HG02678 (cell line): ENCODE measurements at regions not wholly inside any gene's neighbourhood (a gene's known extent, or its start where the extent isn't known, plus 50 kb on each side); places are given as distances from the start of the nearest gene placed in this dataset.
A peak's percentile ranks its signal among the peaks of the same experiment; 100 is the strongest.
"Not testable (repeated sequence)": the region's sequence is repeated elsewhere in the genome, so short reads cannot be mapped to it uniquely, and the experiment has no call there.

ENCODE experiments used
- ATAC-seq: cut with Tn5 transposase; IDR thresholded peaks from one replicate; pipeline ENCODE4 v1.9.1; 2021; ENCODE audit warnings: mild to moderate bottlenecking, moderate library complexity; ENCODE audit not compliant: unreplicated experiment

DNA sequence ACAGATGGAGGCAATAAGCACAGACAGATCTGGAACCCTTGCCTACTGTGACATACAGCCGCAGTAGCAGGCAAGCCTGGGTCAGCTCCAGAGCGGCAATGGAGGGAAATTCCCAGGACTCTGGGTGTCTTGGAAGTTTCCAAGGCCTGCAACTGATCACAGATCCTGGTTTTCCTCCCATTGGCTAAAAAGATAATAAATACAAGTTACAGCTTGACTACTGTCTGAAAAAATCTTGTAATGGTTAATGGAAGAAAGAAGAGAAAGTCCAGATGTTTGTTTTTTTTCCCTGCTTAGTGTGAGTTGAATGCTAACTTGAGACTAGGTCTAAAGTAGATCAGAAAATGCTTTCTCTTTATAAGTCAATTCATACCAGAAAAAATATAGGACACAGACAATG is 307.6 kb downstream of the ALDH8A1 start:
- ATAC-seq: no peak

DNA sequence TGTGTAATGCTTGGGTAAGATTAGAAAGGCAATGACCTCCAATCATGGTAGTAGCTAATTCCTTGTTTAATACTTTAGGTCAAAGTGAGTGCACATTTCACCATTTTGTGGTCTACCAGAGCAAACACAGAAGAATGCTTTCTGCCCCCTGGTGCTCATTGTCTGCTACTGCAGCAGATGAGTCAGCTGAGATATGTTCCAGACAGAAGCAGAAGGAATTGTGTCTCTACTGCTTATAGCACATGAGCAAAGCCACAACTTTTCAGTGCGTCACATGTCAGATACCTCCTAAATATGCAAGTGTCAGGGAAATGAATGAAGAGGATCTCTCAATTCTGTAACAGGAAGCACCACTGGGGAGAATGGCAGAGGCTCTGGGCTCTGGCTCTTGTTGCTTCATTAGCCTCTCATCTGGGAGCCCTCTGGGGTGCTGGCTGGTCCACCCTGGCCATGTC is 308.9 kb downstream of the ALDH8A1 start:
- peak; percentile 89 for ATAC-seq

DNA sequence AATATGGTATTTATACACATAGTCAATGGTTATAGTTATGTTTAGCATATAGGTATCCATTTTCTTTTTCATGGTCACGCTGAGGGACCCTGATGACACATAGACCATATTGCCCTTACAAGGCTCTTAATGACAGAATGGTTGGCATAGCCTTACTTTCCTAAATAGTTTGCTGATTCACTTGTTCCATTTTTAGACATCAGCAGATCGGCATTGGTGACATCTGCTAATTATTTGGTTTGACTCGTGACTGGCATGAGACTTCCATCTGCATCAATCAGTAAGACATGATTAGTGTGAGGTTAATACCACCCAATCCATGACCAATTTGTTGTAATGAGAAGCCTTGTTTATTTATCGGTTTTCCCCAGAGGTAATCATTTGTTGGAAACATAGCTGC is 309.7 kb downstream of the ALDH8A1 start:
- no peak for ATAC-seq

DNA sequence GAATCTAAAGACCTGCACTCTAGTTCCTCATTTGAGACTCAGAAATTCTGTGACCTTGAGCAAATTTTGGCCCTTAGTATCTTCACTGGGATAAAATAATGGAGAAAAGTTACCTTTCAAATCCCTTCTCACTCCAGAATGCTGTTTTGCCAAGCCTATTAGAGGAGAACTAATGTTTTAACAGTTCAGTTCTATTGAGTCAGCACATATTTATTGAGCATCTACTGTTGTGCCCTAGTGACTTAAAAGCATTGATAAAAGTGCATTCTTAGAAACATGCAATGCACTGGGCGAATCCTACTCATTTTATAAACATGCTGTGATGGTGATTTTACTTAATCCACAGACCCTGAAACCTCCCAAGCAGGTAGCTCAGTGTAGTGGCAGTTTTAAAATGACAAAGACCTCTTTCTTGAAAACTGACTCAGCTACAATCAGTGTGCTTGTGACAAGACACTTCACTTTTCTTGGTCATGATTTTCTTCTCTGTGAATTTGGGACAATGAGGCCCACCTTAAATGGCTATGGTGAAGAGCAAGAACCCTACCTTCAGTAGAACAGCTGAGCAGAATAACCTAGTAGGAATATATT is 312.0 kb downstream of the ALDH8A1 start:
- no peak for ATAC-seq

DNA sequence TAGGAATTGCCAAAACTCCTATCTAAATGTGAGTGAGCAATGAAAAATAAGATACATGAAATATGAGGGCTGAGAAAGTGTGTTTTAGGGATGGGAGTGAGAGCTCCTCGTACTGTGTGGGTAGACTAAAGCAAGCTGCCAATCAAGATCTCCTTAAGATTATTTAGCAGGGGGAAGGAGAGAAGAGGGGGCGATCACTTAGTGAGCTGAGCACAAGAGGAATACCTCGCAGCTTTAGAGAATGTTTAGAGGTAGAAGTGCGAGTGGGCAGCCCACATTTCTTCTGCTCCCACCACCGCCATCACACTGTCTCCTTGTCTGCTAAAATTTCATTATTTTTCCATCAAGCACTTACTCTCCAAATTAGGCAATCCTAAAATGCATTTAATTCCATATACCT is 312.6 kb downstream of the ALDH8A1 start:
- ATAC-seq: no peak

DNA sequence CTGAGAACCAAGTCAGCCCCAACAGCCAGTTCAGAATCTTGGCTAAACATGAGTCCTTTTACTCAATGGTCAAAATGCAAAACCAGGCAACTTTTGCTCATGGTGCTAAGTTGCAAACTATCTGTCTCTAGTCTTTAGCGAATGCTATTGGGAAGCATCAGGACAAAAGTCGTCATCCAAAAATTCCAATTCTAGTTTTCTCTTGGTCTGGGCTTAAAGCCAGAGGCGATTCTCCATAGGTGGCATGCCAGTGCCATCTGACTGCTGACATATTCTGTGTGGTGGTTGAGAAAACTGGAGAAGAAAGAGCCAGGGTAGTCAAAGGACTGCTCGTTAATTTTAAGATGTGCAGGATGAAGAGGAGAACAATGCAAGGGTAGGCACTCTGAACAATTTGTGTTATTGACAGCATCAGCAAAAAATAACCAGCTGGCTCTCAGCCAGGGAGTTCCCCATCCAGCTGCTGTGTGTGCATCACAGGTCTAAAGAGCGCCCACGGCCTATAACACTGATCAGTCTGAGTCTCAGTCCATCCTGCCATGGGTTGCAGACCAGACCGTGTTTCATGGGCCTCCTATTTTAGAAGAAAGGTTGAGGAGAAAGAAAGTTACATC is 313.6 kb downstream of the ALDH8A1 start:
- peak; percentile 56 for ATAC-seq

DNA sequence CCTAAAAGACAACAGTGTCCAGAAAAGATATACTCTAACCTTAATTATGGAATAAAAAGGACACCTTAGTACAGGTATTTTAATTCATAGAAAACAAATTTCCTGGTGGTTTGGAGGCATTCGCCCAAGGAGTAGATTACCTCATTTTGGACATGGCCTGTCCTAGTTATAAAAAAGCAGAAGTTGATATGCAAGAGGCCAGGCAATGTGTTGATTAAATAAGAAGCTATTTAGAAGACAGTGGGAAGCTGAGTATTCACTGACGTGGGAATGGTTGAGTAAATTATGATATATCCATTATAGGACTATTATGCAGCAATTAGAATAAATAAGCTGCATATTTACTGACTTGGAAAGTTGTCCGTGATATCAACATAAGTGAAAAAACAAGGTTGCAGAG is 314.9 kb downstream of the ALDH8A1 start:
- no peak for ATAC-seq

DNA sequence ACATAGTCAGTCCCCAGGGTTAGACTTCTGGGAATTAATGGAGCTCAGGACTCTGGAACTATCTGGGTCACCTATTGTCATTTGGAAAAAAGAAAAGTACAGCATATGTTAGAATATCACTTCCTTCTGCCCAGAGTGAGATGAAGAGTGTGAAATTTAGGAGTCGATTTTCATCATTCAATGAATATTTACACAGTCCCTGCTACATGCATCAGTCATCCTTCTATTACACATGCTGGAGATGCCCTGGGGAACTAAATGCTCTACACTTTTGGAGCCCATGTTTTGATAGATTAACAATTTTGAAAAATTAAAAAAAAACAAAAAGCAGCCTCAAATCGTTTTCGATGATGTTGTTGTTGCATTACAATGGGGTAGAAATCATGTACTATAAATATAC is 315.4 kb downstream of the ALDH8A1 start:
- no peak for ATAC-seq

DNA sequence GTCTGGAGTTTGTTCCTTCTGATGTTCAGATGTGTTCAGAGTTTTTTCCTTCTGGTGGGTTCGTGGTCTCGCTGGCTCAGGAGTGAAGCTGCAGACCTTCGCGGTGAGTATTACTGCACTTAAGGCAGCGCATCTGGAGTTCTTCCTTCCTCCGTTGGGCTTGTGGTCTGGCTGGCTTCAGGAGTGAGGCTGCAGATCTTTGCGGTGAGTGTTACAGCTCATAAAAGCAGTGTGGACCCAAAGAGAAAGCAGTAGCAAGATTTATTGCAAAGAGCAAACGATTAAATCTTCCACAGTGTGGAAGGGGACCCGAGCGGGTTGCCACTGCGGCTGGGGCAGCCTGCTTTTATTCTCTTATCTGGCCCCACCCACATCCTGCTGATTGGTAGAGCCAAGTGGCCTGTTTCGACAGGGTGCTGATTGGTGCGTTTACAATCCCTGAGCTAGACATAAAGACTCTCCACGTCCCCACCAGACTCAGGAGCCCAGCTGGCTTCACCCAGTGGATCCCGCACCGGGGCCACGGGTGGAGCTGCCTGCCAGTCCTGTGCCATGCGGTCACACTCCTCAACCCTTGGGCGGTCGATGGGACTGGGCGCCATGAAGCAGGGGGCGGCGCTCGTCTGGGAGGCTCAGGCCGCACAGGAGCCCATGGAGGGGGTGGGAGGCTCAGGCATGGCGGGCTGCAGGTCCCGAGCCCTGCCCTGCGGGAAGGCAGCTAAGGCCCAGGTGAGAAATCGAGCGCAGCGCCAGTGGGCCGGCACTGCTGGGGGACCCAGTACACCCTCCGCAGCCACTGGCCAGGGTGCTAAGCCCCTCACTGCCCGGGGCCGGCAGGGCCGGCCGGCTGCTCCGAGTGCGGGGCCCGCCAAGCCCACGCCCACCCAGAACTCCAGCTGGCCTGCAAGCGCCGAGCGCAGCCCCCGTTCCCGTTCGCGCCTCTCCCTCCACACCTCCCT is 315.3 kb upstream of the SGK1 start:
- ATAC-seq: not testable (repeated sequence)

DNA sequence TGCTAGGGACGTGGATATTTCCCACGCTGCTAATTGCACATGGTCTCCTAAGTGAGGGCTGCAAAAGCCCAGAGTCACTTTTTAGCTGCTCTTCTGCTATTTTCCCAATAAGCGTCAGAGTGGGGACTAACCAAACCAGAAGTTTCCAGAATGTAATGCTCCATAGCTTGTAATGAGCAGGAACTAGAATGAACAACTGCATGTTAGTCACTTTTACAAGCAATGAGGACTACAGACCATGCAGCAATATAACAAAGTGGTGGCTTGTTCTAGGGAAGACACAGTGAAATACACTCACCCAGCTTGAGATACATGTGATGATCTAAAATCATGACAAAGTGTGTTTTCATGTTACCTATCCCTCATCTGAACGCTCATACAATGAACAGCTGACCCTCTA is 314.1 kb upstream of the SGK1 start:
- ATAC-seq: no peak

DNA sequence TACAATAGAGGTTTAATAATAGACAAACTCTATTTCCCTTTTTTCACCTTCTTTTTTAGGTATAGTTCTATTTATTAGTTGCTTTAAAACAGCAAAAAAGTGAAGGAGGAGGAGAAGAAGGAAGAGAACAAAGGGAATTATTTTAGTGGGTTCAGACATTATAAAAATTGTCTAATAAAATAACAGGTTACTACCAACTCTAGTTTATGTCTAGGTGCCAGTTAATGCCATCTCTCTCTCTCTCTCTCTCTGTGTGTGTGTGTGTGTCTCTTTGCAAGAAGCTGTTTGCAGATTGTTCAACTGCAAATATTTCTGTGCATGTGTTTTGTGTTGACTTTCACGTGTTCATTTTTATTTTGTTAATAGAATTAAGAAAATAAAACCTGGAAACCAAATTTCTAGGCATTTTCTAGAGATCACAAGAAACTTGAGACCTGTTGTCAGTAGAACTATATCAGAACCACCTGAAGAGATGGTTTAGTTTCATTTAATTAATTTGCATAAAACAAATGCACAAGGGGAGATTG is 313.5 kb upstream of the SGK1 start:
- ATAC-seq: no peak

DNA sequence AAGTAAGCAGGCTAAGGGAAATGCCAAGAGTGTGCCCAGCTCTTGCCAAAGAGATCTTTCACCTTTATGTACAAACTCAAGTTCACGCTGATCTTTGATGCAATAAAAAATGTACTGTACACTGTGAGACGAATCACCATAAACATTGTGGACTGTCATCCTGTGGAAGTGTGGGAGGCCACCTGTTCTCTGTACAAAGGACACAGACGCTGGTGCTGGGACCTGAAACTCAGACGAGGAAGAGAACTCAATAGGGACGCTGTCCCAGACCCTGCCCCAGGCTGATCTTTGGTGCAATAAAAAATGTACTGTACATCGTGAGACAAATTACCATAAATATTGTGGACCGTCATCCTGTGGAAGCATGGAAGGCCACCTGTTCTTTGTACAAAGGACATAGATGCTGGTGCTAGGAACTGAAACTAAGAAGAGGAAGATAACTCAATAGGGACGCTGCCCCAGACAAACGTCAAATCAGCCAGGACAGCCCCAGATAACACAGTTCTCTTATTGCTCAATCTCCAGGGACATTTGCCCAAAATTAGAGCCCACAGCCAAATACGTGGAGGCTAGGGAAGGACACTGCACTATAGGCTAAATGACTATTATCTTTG is 312.7 kb upstream of the SGK1 start:
- peak; percentile 51 for ATAC-seq

DNA sequence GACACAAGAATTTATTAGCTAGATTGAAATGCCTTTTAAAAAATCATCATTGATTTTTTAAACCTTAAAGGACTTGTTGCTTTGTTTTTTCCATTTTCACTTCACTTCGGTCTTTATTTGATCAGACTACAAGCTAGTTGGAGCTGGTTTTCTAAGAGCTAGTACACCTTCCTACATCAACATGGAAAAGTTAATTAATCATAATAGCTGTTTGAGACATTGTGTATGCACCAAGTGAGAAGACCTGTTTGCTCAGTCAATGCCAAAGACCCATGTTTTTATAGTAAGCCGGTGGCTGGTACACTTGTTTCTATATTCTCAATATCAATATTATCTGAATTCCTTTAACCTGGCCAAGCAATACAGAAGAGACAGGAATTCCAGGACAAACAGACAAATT is 310.2 kb upstream of the SGK1 start:
- ATAC-seq: no peak

DNA sequence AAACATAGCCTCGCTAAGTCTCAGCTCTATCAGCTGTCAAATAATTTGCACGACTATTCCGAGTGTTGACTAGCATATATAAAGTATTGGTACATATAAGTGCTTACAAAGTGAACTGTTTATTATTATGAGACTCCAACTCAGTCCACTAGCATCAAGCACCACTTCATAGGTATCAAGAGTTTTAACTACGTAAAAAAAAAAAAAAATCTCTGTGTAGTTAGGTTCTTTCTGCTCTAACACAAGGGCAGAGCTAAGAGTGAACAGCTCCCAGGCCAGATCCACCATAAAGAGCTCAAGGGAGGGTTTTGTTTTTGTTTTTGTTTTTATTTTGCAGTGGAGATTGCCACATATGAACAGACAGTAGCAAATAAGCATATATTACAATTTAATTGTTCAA is 309.8 kb upstream of the SGK1 start:
- ATAC-seq: no peak

DNA sequence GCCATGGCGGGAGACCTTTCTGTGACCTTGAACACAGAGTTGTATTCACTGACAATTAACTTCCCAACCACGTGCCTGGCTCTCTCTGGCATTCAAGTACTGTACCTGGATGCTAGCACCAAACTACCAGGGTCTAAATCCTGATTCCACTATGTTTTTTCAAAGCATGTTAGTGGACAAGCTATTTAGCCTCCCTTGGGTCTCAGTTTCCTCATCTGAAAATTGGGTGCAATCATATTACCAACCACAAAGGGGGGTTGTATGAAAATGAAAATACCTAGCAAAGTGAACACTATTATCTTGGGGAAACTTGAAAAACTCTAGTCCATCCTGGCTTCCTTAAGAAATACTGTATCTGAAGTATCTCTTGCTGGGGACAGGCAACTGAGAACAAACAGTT is 308.7 kb upstream of the SGK1 start:
- no peak for ATAC-seq

DNA sequence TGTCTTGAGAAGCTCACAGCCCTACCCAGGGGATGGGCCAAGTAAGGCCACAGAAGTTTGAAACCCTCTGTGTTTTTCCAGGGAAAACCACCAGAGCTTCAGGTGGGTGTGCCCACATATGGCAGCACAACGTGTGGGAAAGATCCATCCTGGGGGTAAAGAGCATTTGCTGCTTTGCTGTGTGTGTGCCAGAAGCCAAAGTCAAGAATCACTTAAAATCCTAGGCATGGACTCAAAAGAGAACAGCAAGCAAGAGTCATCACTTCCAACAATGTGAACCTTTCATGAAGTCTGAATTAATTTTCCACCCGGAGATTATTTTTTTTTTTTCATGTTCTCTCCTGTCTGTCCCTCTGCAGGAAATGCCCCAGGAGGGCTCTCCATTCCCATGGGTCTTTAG is 308.2 kb upstream of the SGK1 start:
- ATAC-seq: no peak

DNA sequence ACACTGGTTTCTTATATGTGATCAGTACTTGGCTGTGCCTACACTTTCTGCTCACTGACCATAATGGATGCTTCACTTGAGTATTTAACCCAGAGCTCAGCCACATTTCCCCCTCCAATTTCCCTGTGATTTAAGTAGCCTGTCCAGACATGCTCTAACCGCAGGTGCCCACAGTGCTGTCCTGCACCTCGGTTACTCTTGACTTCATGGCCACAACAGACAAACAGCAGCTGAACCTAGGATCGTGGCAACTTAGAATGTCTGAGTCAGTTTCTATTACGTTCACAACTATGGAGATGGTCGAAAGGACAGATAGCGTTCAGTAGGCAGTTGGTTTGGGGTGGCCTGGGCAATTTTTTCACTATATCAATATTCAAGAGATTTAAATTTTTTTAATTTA is 306.9 kb upstream of the SGK1 start:
- ATAC-seq: no peak

DNA sequence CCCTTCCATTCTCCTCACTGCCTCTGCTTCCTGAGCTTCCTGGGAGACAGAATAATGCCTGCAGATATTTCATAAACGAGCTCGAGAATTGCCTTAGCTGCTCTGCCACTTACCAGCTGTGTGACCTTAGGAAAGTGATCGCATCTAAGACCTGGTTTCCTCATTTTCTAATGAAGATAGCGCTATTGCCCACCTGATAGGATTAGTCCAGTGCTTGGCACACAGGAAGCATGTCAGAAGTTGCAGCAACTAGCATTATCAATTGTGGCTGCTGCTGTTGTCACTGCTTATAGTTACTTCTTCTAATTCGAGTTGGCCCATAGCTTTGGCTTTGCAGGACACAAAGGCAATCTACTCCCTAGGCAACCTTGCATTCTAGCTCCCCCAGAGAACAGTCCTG is 305.5 kb upstream of the SGK1 start:
- ATAC-seq: no peak

DNA sequence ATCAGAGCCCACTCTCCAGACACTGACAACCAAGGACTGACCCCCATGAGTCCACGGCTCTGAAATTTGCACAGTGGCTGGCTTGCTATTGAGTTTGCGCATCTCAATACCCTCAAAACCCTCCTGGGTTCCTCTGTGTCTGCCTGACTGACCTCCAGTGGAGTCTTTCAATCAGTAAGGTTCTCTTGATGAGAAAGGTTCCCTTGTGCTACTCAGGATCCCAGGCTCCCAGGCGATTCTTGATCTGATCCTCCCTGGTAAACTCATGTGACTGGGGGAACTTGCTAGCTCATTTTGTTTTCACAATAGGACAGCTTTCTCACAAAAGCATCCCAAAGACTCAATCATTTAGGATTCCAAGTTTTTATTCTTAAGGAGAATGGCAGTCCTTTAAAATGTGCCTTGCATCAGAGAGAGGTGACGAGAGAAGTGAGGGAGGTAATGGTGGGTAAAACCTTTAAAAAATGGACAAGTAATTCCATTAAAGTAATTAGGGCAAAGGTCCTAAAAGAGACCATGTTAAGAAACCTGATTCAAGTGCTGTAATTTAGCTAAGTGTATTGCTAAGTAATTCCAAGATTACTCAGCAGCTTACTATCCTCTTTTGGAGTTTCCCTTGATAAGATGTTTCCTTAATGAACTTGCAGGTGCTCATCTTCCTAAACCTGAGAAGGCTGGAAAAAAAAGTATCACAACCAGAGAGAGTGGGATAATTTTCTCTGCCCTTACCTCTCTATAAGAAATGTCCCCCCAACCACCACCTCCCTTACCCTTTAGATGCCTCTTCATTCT is 304.7 kb upstream of the SGK1 start:
- ATAC-seq: no peak

DNA sequence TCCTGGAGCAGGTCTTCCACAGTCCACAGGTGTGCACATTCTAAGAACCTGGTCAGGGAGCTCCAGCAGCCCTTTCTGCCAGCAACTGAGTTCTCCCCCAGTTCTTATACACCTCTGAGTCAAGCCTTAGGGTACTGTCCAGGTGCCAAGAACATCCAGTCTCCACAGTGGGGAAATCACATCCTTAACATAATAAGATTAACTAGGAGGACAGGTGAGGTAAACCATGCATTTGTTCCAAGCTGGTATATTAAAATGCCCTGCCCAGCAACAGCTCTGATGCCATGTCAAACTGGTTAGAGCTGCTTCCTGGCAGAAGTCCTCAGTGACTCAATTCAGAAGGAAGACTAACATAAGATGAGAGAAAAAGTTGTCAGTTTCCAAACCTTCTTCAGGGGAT is 303.9 kb upstream of the SGK1 start:
- ATAC-seq: no peak

DNA sequence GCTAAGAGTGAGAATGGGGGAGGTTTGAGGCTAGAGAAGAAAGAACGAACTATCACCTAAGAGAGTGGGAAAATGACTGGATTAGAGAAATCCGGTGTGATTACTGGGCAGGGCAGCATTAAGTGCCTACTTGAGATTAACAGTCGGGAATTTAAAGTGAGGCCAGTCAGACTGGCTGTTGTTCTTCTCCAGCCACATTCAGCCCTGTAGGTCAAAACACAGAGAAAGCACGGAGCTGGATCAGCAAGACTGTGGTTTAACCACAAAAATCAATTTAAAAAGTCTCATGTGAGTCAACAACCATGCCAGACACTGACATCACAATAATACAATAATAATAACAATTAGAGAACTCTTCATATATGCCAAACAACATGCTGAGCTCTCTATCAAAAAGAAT is 301.9 kb upstream of the SGK1 start:
- ATAC-seq: no peak
